GM18873 (cell line): ENCODE measurements at regions not wholly inside any gene's neighbourhood (a gene's known extent, or its start where the extent isn't known, plus 50 kb on each side); places are given as distances from the start of the nearest gene placed in this dataset.

Experiments used
- ATAC-seq: cut with Tn5 transposase; IDR thresholded peaks from one replicate; pipeline ENCODE4 v1.9.1; 2021; ENCODE audit warnings: mild to moderate bottlenecking, moderate library complexity, moderate number of reproducible peaks; ENCODE audit not compliant: unreplicated experiment, low FRiP score

GRCh38 chr1:116819081-116819480 lies 64.9 kb downstream of the CD2 start:
- ATAC-seq, result no peak

GRCh38 chr1:116820369-116820768 lies 66.1 kb downstream of the CD2 start:
- ATAC-seq, result no peak

GRCh38 chr1:116821763-116822162 lies 67.5 kb downstream of the CD2 start:
- no peak for ATAC-seq

GRCh38 chr1:116824631-116825206 lies 70.5 kb downstream of the CD2 start:
- ATAC-seq, result no peak

GRCh38 chr1:116825207-116825719 lies 71.0 kb downstream of the CD2 start:
- no peak for ATAC-seq

GRCh38 chr1:116825720-116826438 lies 71.6 kb downstream of the CD2 start:
- ATAC-seq, result no peak

GRCh38 chr1:116826818-116827606 lies 72.8 kb downstream of the CD2 start:
- ATAC-seq, result peak; percentile 86

- no peak for ATAC-seq
These were observed 73.4 kb downstream of the CD2 start for GRCh38 chr1:116827607-116828105.

GRCh38 chr1:116832308-116832931 lies 77.3 kb upstream of the PTGFRN start:
- no peak for ATAC-seq

GRCh38 chr1:116832932-116833578 lies 76.7 kb upstream of the PTGFRN start:
- ATAC-seq, result no peak

- no peak for ATAC-seq
These were observed 76.0 kb upstream of the PTGFRN start for GRCh38 chr1:116833718-116834117.

GRCh38 chr1:116834595-116834994 lies 75.1 kb upstream of the PTGFRN start:
- ATAC-seq, result no peak

GRCh38 chr1:116835161-116835560 lies 74.6 kb upstream of the PTGFRN start:
- no peak for ATAC-seq

GRCh38 chr1:116836099-116836498 lies 73.6 kb upstream of the PTGFRN start:
- ATAC-seq, result no peak

GRCh38 chr1:116841569-116842344 lies 68.0 kb upstream of the PTGFRN start:
- no peak for ATAC-seq

GRCh38 chr1:116842654-116843053 lies 67.1 kb upstream of the PTGFRN start:
- ATAC-seq, result no peak

GRCh38 chr1:116844775-116845174 lies 64.9 kb upstream of the PTGFRN start:
- no peak for ATAC-seq

- ATAC-seq, result no peak
These were observed 62.5 kb upstream of the PTGFRN start for GRCh38 chr1:116847190-116847589.
